Activated CD8-positive, alpha-beta T cell treated with anti-CD3 and anti-CD28 coated beads for 36 hours (primary cell): ENCODE measurements at regions not wholly inside any gene's neighbourhood (a gene's known extent, or its start where the extent isn't known, plus 50 kb on each side); places are given as distances from the start of the nearest gene placed in this dataset.

Source experiments
- ATAC-seq: fragments of 200-7000 bp; cut with Tn5 transposase; one replicate; pipeline ENCODE4 v1.10.0; 2021; ENCODE audit warnings: mild to moderate bottlenecking, moderate library complexity
- CTCF ChIA-PET: fragments of 350-600 bp; sonication (Branson Sonifier 250); formaldehyde crosslinking; loops from one replicate; lab custom pipeline; 2021; ENCODE audit warnings: antibody characterized with exemption; lab: Charles Lee
- POLR2A ChIA-PET: fragments of 350-600 bp; sonication (Branson Sonifier 250); formaldehyde crosslinking; loops from one replicate; lab custom pipeline; 2021; ENCODE audit warnings: antibody characterized with exemption; lab: Charles Lee
- DNase-seq: peaks from one replicate; pipeline ENCODE4 v3.0.0-alpha.2; 2020
- H3K27ac Mint-ChIP-seq: one replicate; pipeline ENCODE4 v1.8.0; 2021; ENCODE audit warnings: mild to moderate bottlenecking, mixed read lengths
- H3K27me3 Mint-ChIP-seq: one replicate; pipeline ENCODE4 v1.8.0; 2021; ENCODE audit warnings: mixed read lengths
- H3K36me3 Mint-ChIP-seq: one replicate; pipeline ENCODE4 v1.8.0; 2021; ENCODE audit warnings: low read depth, mixed read lengths
- H3K4me1 Mint-ChIP-seq: one replicate; pipeline ENCODE4 v1.8.0; 2021; ENCODE audit warnings: low read depth, mixed read lengths
- H3K4me3 Mint-ChIP-seq: one replicate; pipeline ENCODE4 v1.8.0; 2021; ENCODE audit warnings: mild to moderate bottlenecking, moderate library complexity, mixed read lengths
- H3K9me3 Mint-ChIP-seq: one replicate; pipeline ENCODE4 v1.8.0; 2021; ENCODE audit warnings: mixed read lengths
- intact Hi-C: fragments of 100-400 bp; cut with micrococcal nuclease; formaldehyde crosslinking; loops from one replicate; pipeline ENCODE4 v1.10.0; 2022
- TF ChIP-seq, protein P1 (sequence below): fragments of 200-600 bp; IDR thresholded peaks from one replicate; pipeline ENCODE4 v1.8.0; 2022; ENCODE audit warnings: antibody characterized with exemption, mild to moderate bottlenecking

DNA sequence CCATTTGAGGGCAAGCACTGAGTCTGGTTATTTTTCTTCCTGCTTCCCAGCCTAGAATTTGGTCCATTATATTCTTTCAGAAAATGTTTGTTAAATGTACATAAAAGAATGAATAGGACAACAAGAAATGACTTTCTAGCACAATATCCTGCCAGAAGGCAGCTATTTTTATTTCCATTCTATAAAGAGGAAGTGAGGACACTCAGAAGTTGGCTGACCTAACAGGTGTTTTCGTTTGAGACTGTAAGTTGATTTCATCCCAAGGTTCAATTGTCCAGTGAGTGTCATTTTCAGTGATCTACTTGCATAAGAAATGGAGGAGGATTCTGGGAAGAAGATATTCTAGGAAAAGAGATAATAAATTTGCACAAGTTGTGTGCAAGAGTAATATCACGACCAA, 191.9 kb upstream of the POU1F1 start:
- Mint-ChIP-seq H3K36me3 (no peaks in the 10 kb centered on the region), H3K9me3 (peaks cover 5% of the 10 kb centered on the region), H3K27ac (no peak overlapping the region), H3K27me3 (no peaks in the 10 kb centered on the region), H3K4me3 (no peak overlapping the region), H3K4me1 (no peaks in the 10 kb centered on the region)
- no peak for DNase-seq
- ChIA-PET POLR2A (no interaction called here), CTCF (no interaction called here)
- no peak for ATAC-seq
- intact Hi-C loops: no loop called here
- TF ChIP-seq, protein P1, sequence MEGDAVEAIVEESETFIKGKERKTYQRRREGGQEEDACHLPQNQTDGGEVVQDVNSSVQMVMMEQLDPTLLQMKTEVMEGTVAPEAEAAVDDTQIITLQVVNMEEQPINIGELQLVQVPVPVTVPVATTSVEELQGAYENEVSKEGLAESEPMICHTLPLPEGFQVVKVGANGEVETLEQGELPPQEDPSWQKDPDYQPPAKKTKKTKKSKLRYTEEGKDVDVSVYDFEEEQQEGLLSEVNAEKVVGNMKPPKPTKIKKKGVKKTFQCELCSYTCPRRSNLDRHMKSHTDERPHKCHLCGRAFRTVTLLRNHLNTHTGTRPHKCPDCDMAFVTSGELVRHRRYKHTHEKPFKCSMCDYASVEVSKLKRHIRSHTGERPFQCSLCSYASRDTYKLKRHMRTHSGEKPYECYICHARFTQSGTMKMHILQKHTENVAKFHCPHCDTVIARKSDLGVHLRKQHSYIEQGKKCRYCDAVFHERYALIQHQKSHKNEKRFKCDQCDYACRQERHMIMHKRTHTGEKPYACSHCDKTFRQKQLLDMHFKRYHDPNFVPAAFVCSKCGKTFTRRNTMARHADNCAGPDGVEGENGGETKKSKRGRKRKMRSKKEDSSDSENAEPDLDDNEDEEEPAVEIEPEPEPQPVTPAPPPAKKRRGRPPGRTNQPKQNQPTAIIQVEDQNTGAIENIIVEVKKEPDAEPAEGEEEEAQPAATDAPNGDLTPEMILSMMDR: no peak

DNA sequence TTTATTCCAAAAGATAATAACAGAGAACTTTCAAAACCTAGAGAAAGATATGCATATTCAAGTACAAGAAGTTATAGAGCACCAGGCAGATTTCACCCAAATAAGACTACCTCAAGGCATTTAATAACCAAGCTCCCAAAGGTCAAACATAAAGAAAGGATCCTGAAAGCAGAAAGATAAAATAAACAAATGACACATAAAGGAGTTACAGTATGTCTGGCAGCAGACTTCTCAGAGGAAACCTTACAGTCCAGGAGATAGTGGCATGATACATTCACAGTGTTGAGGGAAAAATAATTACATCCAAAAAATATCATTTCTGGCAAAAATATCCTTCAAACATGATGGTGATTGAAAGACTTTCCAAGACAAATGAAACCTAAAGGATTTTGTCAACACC, 185.8 kb upstream of the POU1F1 start:
- peaks cover 5% of the 10 kb centered on the region for H3K9me3 Mint-ChIP-seq
- intact Hi-C loops: no loop called here
- H3K4me3 Mint-ChIP-seq: no peak overlapping the region
- DNase-seq: no peak
- TF ChIP-seq, protein P1: no peak
- H3K4me1 Mint-ChIP-seq: no peaks in the 10 kb centered on the region
- no peak overlapping the region for H3K27ac Mint-ChIP-seq
- CTCF ChIA-PET: no interaction called here
- POLR2A ChIA-PET: no interaction called here
- no peaks in the 10 kb centered on the region for H3K36me3 Mint-ChIP-seq
- no peak for ATAC-seq
- no peaks in the 10 kb centered on the region for H3K27me3 Mint-ChIP-seq

DNA sequence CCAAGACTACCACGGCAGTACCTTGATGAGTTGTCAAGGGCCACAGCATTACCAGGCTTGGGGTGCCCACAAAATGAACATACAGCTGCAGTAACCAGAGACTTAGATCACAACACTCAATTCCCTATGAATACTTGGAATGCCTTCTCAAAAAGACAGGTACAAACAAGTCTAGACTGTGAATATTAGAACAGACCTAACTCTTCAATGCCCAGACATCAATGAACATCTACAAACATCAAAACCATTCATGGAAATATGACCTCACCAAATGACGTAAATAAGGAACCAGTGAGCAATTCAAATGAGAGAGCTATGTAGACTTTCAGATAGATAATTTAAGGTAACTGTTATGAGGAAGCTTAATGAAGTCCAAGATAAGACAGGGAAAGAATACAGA, 185.1 kb upstream of the POU1F1 start:
- no peak overlapping the region for H3K27ac Mint-ChIP-seq
- no peaks in the 10 kb centered on the region for H3K4me1 Mint-ChIP-seq
- ChIA-PET POLR2A (no interaction called here), CTCF (no interaction called here)
- TF ChIP-seq, protein P1: no peak
- DNase-seq (no peak), ATAC-seq (no peak)
- peaks cover 5% of the 10 kb centered on the region for H3K9me3 Mint-ChIP-seq
- H3K4me3 Mint-ChIP-seq: no peak overlapping the region
- no peaks in the 10 kb centered on the region for H3K36me3 Mint-ChIP-seq
- no peaks in the 10 kb centered on the region for H3K27me3 Mint-ChIP-seq
- intact Hi-C loops: no loop called here

DNA sequence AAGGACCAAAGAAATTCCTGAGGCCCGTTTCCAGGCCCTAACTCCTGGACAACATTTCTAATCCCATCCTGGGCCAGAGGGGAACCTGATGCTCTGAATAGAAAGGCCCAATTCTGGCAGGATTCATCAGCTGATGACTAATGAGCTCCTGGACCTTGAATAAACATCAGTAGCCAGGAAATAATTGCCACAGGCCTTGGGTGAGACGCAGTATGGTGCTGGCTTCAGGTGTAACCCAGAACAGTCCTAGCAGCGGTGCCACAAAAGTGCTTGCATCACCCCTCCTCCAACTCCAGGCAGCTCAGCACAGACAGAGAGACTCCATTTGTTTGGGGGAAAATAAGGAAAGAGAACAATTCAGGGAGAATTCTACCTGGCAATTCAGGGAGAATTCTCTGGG, 184.7 kb upstream of the POU1F1 start:
- no peak for DNase-seq
- Mint-ChIP-seq H3K27ac (no peak overlapping the region), H3K27me3 (no peaks in the 10 kb centered on the region), H3K9me3 (peaks cover 4% of the 10 kb centered on the region), H3K36me3 (no peaks in the 10 kb centered on the region), H3K4me3 (no peak overlapping the region), H3K4me1 (no peaks in the 10 kb centered on the region)
- TF ChIP-seq, protein P1: no peak
- intact Hi-C loops: no loop called here
- CTCF ChIA-PET: no interaction called here
- no peak for ATAC-seq
- POLR2A ChIA-PET: no interaction called here

DNA sequence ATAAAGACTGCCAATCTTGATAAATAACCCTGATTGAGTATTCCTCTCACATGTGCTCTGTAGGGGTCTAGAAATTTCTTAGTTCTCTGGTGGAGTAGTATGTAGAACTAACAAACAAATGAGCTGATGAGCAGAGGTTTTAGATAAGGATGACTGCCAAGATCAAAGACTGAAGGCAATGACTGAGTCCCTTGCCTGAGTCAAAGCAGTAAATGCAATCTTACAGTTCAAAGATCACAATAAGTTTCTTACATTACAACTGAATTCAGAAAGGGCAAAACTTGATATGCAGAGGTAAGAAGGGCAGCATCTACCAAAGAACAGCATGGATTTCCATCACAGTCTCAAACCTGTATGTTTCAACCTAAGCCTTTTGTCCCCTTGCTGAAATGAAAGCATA, 172.2 kb upstream of the POU1F1 start:
- H3K27me3 Mint-ChIP-seq: no peaks in the 10 kb centered on the region
- CTCF ChIA-PET: no interaction called here
- DNase-seq: no peak
- H3K4me3 Mint-ChIP-seq: no peak overlapping the region
- intact Hi-C loops: no loop called here
- H3K9me3 Mint-ChIP-seq: peaks cover 6% of the 10 kb centered on the region
- no peak for ATAC-seq
- TF ChIP-seq, protein P1: no peak
- POLR2A ChIA-PET: no interaction called here
- H3K4me1 Mint-ChIP-seq: no peaks in the 10 kb centered on the region
- H3K36me3 Mint-ChIP-seq: no peaks in the 10 kb centered on the region
- no peak overlapping the region for H3K27ac Mint-ChIP-seq
